ENCODE measurements at regions not wholly inside any gene's neighbourhood (a gene's known extent, or its start where the extent isn't known, plus 50 kb on each side); places are given as distances from the start of the nearest gene placed in this dataset.

DNA sequence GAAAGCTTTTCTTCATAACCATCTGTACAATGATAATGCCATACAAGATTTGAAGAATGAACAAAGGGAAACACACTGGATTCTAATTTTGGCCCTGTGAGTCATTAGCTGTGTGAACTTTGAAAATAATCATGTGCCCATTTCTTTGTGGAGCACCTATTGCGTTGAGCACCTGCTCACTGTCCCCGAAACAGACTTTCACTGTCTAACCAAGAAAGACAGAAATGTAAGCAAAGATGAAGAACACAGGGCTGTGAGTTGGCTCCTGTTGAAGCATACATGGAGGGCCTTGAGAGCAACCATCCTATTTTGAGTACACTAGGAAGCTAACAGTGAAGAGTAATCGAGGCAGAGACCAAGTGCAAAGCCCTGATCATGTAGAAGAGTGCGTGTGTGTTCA is 118.4 kb upstream of the SLC25A13 start:
- Histone ChIP-seq H3K27ac (no peak overlapping the region), H4K20me1 (ENCODE audit: insufficient read depth, poor library complexity, severe bottlenecking) (no peaks in the 10 kb centered on the region), H3K4me3 (no peak overlapping the region), H3K4me2 (no peak overlapping the region), H3K9me3 (ENCODE audit: low read depth) (no peaks in the 10 kb centered on the region), H3K9me2 (replicated peaks; ENCODE audit: insufficient read depth) (no peaks in the 10 kb centered on the region), H3K36me3 (replicated peaks; ENCODE audit: insufficient read depth, low read depth) (no peaks in the 10 kb centered on the region), H3K4me1 (ENCODE audit: insufficient read depth) (no peaks in the 10 kb centered on the region), H2AFZ (no peak overlapping the region), H3K27me3 (no peaks in the 10 kb centered on the region), H3K79me2 (no peaks in the 10 kb centered on the region)
- DNase-seq (ENCODE audit: low spot score): no peak
- TF ChIP-seq EZH2 (IDR thresholded peaks at IDR 0.05; ENCODE audit: borderline replicate concordance): no peak
- no peak for TF ChIP-seq EZH2phosphoT487 (IDR thresholded peaks at IDR 0.05; ENCODE audit: low read depth, severe bottlenecking, unreplicated experiment)
- TF ChIP-seq, protein P1, sequence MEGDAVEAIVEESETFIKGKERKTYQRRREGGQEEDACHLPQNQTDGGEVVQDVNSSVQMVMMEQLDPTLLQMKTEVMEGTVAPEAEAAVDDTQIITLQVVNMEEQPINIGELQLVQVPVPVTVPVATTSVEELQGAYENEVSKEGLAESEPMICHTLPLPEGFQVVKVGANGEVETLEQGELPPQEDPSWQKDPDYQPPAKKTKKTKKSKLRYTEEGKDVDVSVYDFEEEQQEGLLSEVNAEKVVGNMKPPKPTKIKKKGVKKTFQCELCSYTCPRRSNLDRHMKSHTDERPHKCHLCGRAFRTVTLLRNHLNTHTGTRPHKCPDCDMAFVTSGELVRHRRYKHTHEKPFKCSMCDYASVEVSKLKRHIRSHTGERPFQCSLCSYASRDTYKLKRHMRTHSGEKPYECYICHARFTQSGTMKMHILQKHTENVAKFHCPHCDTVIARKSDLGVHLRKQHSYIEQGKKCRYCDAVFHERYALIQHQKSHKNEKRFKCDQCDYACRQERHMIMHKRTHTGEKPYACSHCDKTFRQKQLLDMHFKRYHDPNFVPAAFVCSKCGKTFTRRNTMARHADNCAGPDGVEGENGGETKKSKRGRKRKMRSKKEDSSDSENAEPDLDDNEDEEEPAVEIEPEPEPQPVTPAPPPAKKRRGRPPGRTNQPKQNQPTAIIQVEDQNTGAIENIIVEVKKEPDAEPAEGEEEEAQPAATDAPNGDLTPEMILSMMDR (IDR thresholded peaks at IDR 0.05; ENCODE audit: poor library complexity): no peak
- WGBS (ENCODE audit: low lambda C conversion rate, missing lambda C conversion rate): 92% methylated on average over 4 of the region's 4 CpGs

DNA sequence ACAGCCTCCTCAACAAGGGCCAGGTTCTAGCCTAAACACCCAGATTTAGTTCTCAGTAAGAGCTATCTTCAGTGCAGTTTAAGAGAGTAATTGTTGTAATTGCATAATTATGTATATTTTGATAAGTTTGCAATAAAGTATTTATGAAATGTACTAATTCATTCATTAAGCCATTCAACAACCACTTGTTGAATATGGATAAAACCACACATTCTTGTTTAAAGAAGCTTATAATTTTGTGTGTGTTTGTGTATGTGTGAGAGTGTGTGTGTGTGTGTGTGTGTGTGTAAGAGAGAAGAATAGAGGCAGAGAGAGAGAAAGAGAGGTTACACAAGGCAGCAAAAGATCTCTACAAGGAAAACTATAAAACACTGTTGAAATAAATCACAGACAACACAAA is 115.0 kb upstream of the SLC25A13 start:
- Histone ChIP-seq H3K4me2 (no peak overlapping the region), H3K27me3 (no peaks in the 10 kb centered on the region), H3K27ac (no peak overlapping the region), H2AFZ (no peak overlapping the region), H3K9me2 (replicated peaks; ENCODE audit: insufficient read depth) (no peaks in the 10 kb centered on the region), H3K4me3 (no peak overlapping the region), H3K4me1 (ENCODE audit: insufficient read depth) (no peaks in the 10 kb centered on the region), H3K79me2 (no peaks in the 10 kb centered on the region), H4K20me1 (ENCODE audit: insufficient read depth, poor library complexity, severe bottlenecking) (no peaks in the 10 kb centered on the region), H3K9me3 (ENCODE audit: low read depth) (no peaks in the 10 kb centered on the region), H3K36me3 (replicated peaks; ENCODE audit: insufficient read depth, low read depth) (no peaks in the 10 kb centered on the region)
- no peak for DNase-seq (ENCODE audit: low spot score)
- TF ChIP-seq EZH2 (IDR thresholded peaks at IDR 0.05; ENCODE audit: borderline replicate concordance): no peak
- TF ChIP-seq, protein P1 (IDR thresholded peaks at IDR 0.05; ENCODE audit: poor library complexity): no peak
- no peak for TF ChIP-seq EZH2phosphoT487 (IDR thresholded peaks at IDR 0.05; ENCODE audit: low read depth, severe bottlenecking, unreplicated experiment)

DNA sequence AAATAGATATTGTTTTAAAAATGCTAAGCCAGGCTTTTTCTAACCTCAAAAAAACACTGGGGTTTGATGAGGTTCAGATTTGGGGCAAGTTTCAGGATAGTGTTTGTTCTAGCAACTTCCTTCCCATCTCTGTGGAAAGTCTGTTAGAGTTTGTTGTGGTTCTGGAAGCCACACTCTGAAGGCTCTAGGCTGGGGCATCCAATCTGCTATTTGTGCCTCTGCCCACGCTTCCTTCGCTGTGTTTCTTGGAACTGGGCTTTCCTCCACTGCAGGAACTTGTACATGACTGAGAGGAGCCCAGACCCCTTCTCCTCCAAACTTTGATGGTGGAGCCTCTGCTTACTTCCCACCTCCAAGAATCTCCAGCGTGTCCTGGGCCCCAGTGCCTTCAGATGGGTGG is 108.5 kb upstream of the SLC25A13 start:
- Histone ChIP-seq H3K9me3 (ENCODE audit: low read depth) (no peaks in the 10 kb centered on the region), H3K36me3 (replicated peaks; ENCODE audit: insufficient read depth, low read depth) (no peaks in the 10 kb centered on the region), H3K79me2 (no peaks in the 10 kb centered on the region), H3K27ac (no peak overlapping the region), H3K27me3 (peaks cover 5% of the 10 kb centered on the region), H4K20me1 (ENCODE audit: insufficient read depth, poor library complexity, severe bottlenecking) (no peaks in the 10 kb centered on the region), H3K9me2 (replicated peaks; ENCODE audit: insufficient read depth) (no peaks in the 10 kb centered on the region), H3K4me2 (no peak overlapping the region), H3K4me1 (ENCODE audit: insufficient read depth) (no peaks in the 10 kb centered on the region), H2AFZ (no peak overlapping the region), H3K4me3 (no peak overlapping the region)
- TF ChIP-seq, protein P1 (IDR thresholded peaks at IDR 0.05; ENCODE audit: poor library complexity): no peak
- TF ChIP-seq EZH2 (IDR thresholded peaks at IDR 0.05; ENCODE audit: borderline replicate concordance) (no peak), EZH2phosphoT487 (IDR thresholded peaks at IDR 0.05; ENCODE audit: low read depth, severe bottlenecking, unreplicated experiment) (no peak)
- DNase-seq (ENCODE audit: low spot score): no peak
- WGBS (ENCODE audit: low lambda C conversion rate, missing lambda C conversion rate): 96% methylated on average over 3 of the region's 3 CpGs

DNA sequence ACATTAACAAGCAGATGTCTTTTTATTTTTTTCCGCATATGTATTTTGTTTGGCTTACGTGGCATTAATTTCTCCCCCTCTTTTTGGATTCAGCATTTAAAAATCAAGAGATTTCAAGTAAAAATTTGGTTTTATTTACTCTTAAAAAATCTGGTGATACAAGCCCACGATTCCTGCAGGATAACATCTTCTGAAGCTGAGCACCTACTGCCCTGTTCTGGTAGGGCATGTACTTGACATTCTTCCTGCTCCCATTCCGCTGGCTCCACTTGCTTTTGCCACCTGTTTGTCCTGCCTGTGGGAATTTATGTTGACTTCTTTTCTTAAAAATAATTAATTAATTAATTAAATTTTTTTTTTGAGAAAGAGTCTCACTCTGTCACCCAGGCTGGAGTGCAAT is 105.2 kb upstream of the SLC25A13 start:
- Histone ChIP-seq H3K4me3 (no peak overlapping the region), H3K79me2 (no peaks in the 10 kb centered on the region), H2AFZ (no peak overlapping the region), H3K9me2 (replicated peaks; ENCODE audit: insufficient read depth) (no peaks in the 10 kb centered on the region), H3K36me3 (replicated peaks; ENCODE audit: insufficient read depth, low read depth) (no peaks in the 10 kb centered on the region), H3K9me3 (ENCODE audit: low read depth) (no peaks in the 10 kb centered on the region), H3K27ac (no peak overlapping the region), H3K4me2 (no peak overlapping the region), H4K20me1 (ENCODE audit: insufficient read depth, poor library complexity, severe bottlenecking) (no peaks in the 10 kb centered on the region), H3K4me1 (ENCODE audit: insufficient read depth) (no peaks in the 10 kb centered on the region), H3K27me3 (peaks cover 5% of the 10 kb centered on the region)
- 96% methylated on average over 4 of the region's 4 CpGs for WGBS (ENCODE audit: low lambda C conversion rate, missing lambda C conversion rate)
- DNase-seq (ENCODE audit: low spot score): no peak
- TF ChIP-seq, protein P1 (IDR thresholded peaks at IDR 0.05; ENCODE audit: poor library complexity): no peak
- TF ChIP-seq EZH2phosphoT487 (IDR thresholded peaks at IDR 0.05; ENCODE audit: low read depth, severe bottlenecking, unreplicated experiment) (no peak), EZH2 (IDR thresholded peaks at IDR 0.05; ENCODE audit: borderline replicate concordance) (no peak)
